ENCODE measurements at regions not wholly inside any gene's neighbourhood (a gene's known extent, or its start where the extent isn't known, plus 50 kb on each side); places are given as distances from the start of the nearest gene placed in this dataset.

DNA sequence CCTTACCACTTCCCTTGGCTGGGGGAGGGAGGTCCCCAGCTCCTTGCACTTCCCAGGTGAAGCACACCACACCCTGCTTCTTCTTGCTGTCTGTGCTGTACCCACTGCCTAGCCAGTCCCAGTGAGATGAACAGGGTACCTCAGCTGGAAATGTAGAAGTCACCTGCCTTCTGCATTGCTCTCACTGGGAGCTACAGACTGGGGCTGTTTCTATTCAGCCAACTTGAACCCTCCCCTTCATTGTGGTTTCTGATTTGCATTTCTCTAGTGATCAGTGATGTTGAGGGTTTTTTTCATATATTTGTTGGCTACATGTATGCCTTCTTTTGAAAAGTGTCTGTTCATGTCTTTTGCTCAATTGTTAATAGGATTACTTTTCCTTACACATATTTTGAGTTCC, 222.8 kb downstream of the DDX3Y start:
- TF ChIP-seq, protein P1, sequence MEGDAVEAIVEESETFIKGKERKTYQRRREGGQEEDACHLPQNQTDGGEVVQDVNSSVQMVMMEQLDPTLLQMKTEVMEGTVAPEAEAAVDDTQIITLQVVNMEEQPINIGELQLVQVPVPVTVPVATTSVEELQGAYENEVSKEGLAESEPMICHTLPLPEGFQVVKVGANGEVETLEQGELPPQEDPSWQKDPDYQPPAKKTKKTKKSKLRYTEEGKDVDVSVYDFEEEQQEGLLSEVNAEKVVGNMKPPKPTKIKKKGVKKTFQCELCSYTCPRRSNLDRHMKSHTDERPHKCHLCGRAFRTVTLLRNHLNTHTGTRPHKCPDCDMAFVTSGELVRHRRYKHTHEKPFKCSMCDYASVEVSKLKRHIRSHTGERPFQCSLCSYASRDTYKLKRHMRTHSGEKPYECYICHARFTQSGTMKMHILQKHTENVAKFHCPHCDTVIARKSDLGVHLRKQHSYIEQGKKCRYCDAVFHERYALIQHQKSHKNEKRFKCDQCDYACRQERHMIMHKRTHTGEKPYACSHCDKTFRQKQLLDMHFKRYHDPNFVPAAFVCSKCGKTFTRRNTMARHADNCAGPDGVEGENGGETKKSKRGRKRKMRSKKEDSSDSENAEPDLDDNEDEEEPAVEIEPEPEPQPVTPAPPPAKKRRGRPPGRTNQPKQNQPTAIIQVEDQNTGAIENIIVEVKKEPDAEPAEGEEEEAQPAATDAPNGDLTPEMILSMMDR (conservative IDR thresholded peaks at IDR 0.05; ENCODE audit: low read depth, low read length): no peak
- no peak overlapping the region for H3K4me3 ChIP-seq (ENCODE audit: low read depth, low read length)
- DNase-seq (ENCODE audit: low read depth): no peak

DNA sequence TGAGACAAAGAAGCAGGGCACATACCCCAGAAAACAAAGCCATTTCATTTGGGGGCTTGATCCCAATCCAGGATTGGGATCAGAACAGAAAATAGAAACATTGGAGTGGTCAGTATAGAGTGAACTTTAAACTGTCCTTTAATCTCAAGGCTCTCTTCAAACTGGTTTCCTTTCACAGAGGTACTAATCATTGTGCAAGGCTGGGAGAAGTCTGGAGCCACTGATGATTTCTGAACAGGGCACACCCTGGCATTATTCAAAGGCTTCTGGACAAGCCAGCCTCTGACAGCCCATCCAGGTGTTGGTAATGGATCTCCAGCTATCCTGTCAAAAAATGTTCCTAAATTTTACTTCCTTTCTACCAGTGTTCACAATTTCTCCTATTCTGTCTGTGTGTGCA, 244.5 kb downstream of the DDX3Y start:
- TF ChIP-seq, protein P1 (conservative IDR thresholded peaks at IDR 0.05; ENCODE audit: low read depth, low read length): no peak
- DNase-seq (ENCODE audit: low read depth): no peak
- peak overlapping the region; percentile 44 for H3K4me3 ChIP-seq (ENCODE audit: low read depth, low read length)

DNA sequence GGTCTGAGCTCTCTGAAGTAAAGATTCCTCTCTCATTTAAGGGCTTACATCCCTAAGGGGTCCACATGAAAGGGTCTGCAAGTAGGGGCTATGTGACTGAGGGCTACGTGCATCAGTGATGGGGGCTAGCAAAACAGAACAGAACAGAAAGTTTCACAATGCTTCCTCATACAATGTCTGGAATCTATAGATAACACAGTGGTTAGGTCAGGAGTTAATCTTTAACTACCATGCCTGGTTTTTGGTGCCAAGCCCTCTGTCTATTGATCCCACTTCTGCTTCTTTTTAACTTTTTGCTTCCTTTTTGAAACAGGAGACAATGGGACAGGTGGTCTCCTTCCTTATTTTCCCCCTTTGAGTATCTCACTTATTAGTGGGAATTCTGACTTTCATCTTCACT, 263.0 kb downstream of the DDX3Y start:
- H3K4me3 ChIP-seq (ENCODE audit: low read depth, low read length): no peak overlapping the region

DNA sequence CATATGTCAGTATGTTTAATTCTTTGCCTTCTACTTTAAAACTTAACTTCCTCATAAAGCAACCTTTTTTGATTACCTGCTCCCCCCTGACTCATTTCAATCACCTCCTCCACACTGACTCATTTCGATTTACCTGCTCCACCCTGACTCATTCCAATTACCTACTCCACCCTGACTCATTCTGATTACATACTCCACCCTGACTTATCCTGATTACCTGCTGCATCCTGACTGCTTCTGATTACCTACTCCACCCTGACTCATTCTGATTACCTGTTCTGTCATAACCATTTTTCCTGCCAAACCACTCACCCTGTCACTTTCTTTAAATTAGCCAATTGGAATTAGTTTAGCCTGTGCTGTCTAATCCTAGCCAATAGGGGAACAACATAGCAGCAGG, 263.6 kb downstream of the DDX3Y start:
- no peak overlapping the region for H3K4me3 ChIP-seq (ENCODE audit: low read depth, low read length)
- no peak for DNase-seq (ENCODE audit: low read depth)
- TF ChIP-seq, protein P1 (conservative IDR thresholded peaks at IDR 0.05; ENCODE audit: low read depth, low read length): no peak

More for the DNA sequence above, 263.0 kb downstream of the DDX3Y start:
- TF ChIP-seq, protein P1 (conservative IDR thresholded peaks at IDR 0.05; ENCODE audit: low read depth, low read length): no peak
- DNase-seq (ENCODE audit: low read depth): no peak
